Gastroesophageal sphincter (tissue), 3 donors: ENCODE measurements at regions not wholly inside any gene's neighbourhood (a gene's known extent, or its start where the extent isn't known, plus 50 kb on each side); places are given as distances from the start of the nearest gene placed in this dataset.

Experiments used
- CTCF ChIP-seq, 4 experiments: fragments of 200-600 bp in 2 of 4; fragments of 450-650 bp in 2 of 4; sonication (generic) in 1 of 4; IDR thresholded peaks; one replicate each; pipeline ENCODE4 v1.5.1; 2017 to 2019; ENCODE audit warnings: antibody characterized with exemption in 4 of 4, mild to moderate bottlenecking in 2 of 4, moderate library complexity in 2 of 4
- EP300 ChIP-seq: sonication (generic); formaldehyde crosslinking; IDR thresholded peaks from one replicate; pipeline ENCODE4 v1.6.1; 2017; ENCODE audit warnings: antibody characterized with exemption, mild to moderate bottlenecking

DNA sequence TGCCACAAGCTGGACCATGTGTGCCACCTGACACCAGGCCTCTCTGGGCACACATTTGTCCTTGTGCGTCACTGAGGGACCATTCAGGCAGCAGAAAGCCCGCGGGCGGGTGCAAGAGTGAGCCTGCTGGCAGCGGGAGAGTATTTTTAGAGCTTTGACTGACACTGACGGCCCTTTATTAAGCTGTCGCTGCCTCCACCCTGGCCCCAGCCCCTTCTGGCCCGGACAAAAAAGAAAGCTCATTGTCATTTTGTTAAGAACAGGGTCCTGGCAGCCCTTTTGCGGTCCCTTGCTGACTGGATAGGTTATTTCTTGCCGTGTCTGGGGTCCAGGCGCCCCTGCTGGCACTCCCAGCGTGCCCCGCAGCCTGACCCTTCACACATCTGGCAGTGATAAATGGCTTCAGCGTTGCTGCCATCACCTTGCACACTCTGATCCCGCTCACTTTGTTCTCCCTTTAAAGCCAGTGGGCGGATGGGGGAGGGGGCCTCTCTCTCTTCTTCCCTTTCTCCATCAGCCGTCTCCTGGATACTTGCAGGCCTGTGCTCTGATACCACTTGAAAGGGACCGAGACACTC is 78.4 kb upstream of the NKD1 start:
- no peak for TF ChIP-seq CTCF (IDR thresholded peaks at IDR 0.05)
- TF ChIP-seq EP300 = no peak
